IMR-90 (cell line): ENCODE measurements at regions not wholly inside any gene's neighbourhood (a gene's known extent, or its start where the extent isn't known, plus 50 kb on each side); places are given as distances from the start of the nearest gene placed in this dataset.

Experiments used
- ATAC-seq: fragments of 200-7000 bp; cut with Tn5 transposase; 2 replicates; pipeline ENCODE4 v1.9.1; 2020; ENCODE audit warnings: low read depth, mild to moderate bottlenecking, moderate library complexity
- BruUV-seq: library from RNA; stranded (reverse); fragments of 400-500 nt; replicated peaks from 2 replicates; lab custom pipeline; 2021; lab: Mats Ljungman, UMichigan
- CTCF ChIA-PET: fragments of 300-600 bp; formaldehyde crosslinking; extraction: SDS; loops from one replicate; lab custom pipeline; 2021; ENCODE audit warnings: antibody characterized with exemption; lab: Yijun Ruan, JAX
- POLR2A ChIA-PET: fragments of 300-600 bp; sonication (Branson Sonifier 250); formaldehyde crosslinking; loops from one replicate; lab custom pipeline; 2022; ENCODE audit warnings: antibody characterized with exemption; ENCODE audit not compliant: unreplicated experiment; lab: Charles Lee
- DNase-seq: peaks from one replicate; pipeline ENCODE4 v3.0.0; 2013
- H2AFZ ChIP-seq: replicated peaks from 2 replicates; pipeline ENCODE3; 2013; ENCODE audit warnings: low read length, mild to moderate bottlenecking; ENCODE audit not compliant: poor library complexity
- H2AK5ac ChIP-seq: 2 replicates; pipeline ENCODE4 v1.6.1; 2013; ENCODE audit warnings: low read depth, low read length, inconsistent platforms
- H2AK9ac ChIP-seq: replicated peaks from 2 replicates; pipeline ENCODE3; 2013; ENCODE audit warnings: mild to moderate bottlenecking, low read depth, low read length, moderate library complexity; ENCODE audit not compliant: poor library complexity
- H2BK120ac ChIP-seq: 2 replicates; pipeline ENCODE4 v1.6.1; 2013; ENCODE audit warnings: low read depth, low read length, inconsistent platforms
- H2BK15ac ChIP-seq: 3 replicates; pipeline ENCODE4 v1.6.1; 2013; ENCODE audit warnings: low read depth, low read length, inconsistent platforms
- H2BK20ac ChIP-seq: 2 replicates; pipeline ENCODE4 v1.6.1; 2013; ENCODE audit warnings: low read depth, mild to moderate bottlenecking, inconsistent platforms, low read length, moderate library complexity
- H2BK5ac ChIP-seq: 2 replicates; pipeline ENCODE4 v1.6.1; 2013; ENCODE audit warnings: mild to moderate bottlenecking, low read depth, low read length, inconsistent platforms; ENCODE audit not compliant: poor library complexity, severe bottlenecking
- H3K14ac ChIP-seq: replicated peaks from 2 replicates; pipeline ENCODE4 v1.6.1; 2013; ENCODE audit warnings: low read depth, low read length, inconsistent platforms
- H3K18ac ChIP-seq: 2 replicates; pipeline ENCODE4 v1.6.1; 2013; ENCODE audit warnings: low read depth, low read length, control low read depth
- H3K23ac ChIP-seq: 2 replicates; pipeline ENCODE4 v1.6.1; 2013; ENCODE audit warnings: low read depth, low read length, inconsistent platforms
- H3K27ac ChIP-seq: 2 replicates; pipeline ENCODE4 v1.5.1; 2013; ENCODE audit warnings: mild to moderate bottlenecking, control low read depth, low read length; ENCODE audit not compliant: insufficient read depth
- H3K27me3 ChIP-seq: 2 replicates; pipeline ENCODE4 v1.6.1; 2013; ENCODE audit warnings: low read length; ENCODE audit not compliant: control insufficient read depth, insufficient read depth
- H3K36me3 ChIP-seq: 2 replicates; pipeline ENCODE4 v1.6.1; 2013; ENCODE audit warnings: low read length, mixed read lengths; ENCODE audit not compliant: control insufficient read depth, insufficient read depth
- H3K4ac ChIP-seq: 2 replicates; pipeline ENCODE4 v1.6.1; 2013; ENCODE audit warnings: low read depth, low read length, inconsistent platforms
- H3K4me1 ChIP-seq: 2 replicates; pipeline ENCODE4 v1.6.1; 2013; ENCODE audit warnings: low read length, mixed read lengths; ENCODE audit not compliant: control insufficient read depth, insufficient read depth
- H3K4me2 ChIP-seq: 2 replicates; pipeline ENCODE4 v1.6.1; 2013; ENCODE audit warnings: low read depth, mild to moderate bottlenecking, control low read depth, low read length, moderate library complexity
- H3K4me3 ChIP-seq: 2 replicates; pipeline ENCODE4 v1.5.1; 2013; ENCODE audit warnings: low read depth, mild to moderate bottlenecking, control low read depth, low read length, moderate library complexity; ENCODE audit not compliant: insufficient read depth
- H3K56ac ChIP-seq: 2 replicates; pipeline ENCODE4 v1.6.1; 2013; ENCODE audit warnings: low read length, inconsistent platforms; ENCODE audit not compliant: insufficient read depth; ENCODE audit errors: extremely low read depth
- H3K79me1 ChIP-seq, 2 experiments: 2 replicates each; pipeline ENCODE4 v1.6.1; 2013; ENCODE audit warnings: low read length in 2 of 2, inconsistent platforms in 1 of 2, low read depth in 1 of 2
- H3K9ac ChIP-seq: 2 replicates; pipeline ENCODE4 v1.6.1; 2013; ENCODE audit warnings: low read depth, low read length, control low read depth
- H3K9me1 ChIP-seq: 2 replicates; pipeline ENCODE4 v1.6.1; 2013; ENCODE audit warnings: low read length, inconsistent platforms; ENCODE audit not compliant: insufficient read depth
- H3K9me3 ChIP-seq: 2 replicates; pipeline ENCODE4 v1.6.1; 2013; ENCODE audit warnings: low read length; ENCODE audit not compliant: control insufficient read depth, insufficient read depth
- H4K20me1 ChIP-seq: 2 replicates; pipeline ENCODE4 v1.6.1; 2013; ENCODE audit warnings: low read length, inconsistent platforms; ENCODE audit not compliant: insufficient read depth
- H4K5ac ChIP-seq: 2 replicates; pipeline ENCODE4 v1.6.1; 2013; ENCODE audit warnings: mild to moderate bottlenecking, low read depth, low read length, control low read depth
- H4K8ac ChIP-seq, 2 experiments: 2 replicates each; pipeline ENCODE4 v1.6.1; 2013; ENCODE audit warnings: low read depth in 2 of 2, low read length in 2 of 2, control low read depth in 1 of 2, inconsistent platforms in 1 of 2
- H4K91ac ChIP-seq: 2 replicates; pipeline ENCODE4 v1.6.1; 2013; ENCODE audit warnings: low read depth, low read length, inconsistent platforms; ENCODE audit not compliant: insufficient read depth
- BHLHE40 ChIP-seq: fragments of 150-350 bp; IDR thresholded peaks from 2 replicates; pipeline ENCODE4 v1.6.1; 2016; ENCODE audit warnings: mild to moderate bottlenecking, low read depth, low read length
- CHD1 ChIP-seq: IDR thresholded peaks from 2 replicates; pipeline ENCODE4 v1.6.1; 2012; ENCODE audit warnings: low read depth, low read length, improper control_type of control experiment
- CTCF ChIP-seq: conservative IDR thresholded peaks from 2 replicates; pipeline ENCODE4 v1.5.1; 2012; ENCODE audit warnings: mild to moderate bottlenecking, low read depth, low read length, improper control_type of control experiment
- FOS ChIP-seq: fragments of 150-350 bp; IDR thresholded peaks from 2 replicates; pipeline ENCODE4 v1.6.1; 2016; ENCODE audit warnings: low read depth, low read length
- MAFK ChIP-seq: IDR thresholded peaks from 2 replicates; pipeline ENCODE4 v1.6.1; 2012; ENCODE audit warnings: low read depth, low read length, improper control_type of control experiment
- MAZ ChIP-seq: IDR thresholded peaks from 2 replicates; pipeline ENCODE4 v1.6.1; 2012; ENCODE audit warnings: low read depth, mild to moderate bottlenecking, low read length, improper control_type of control experiment, moderate library complexity, borderline replicate concordance
- MXI1 ChIP-seq: IDR thresholded peaks from 2 replicates; pipeline ENCODE4 v1.6.1; 2012; ENCODE audit warnings: low read depth, mild to moderate bottlenecking, low read length, moderate library complexity, borderline replicate concordance
- NFE2L2 ChIP-seq: fragments of 150-350 bp; IDR thresholded peaks from 2 replicates; pipeline ENCODE4 v1.6.1; 2016; ENCODE audit warnings: low read depth, mild to moderate bottlenecking, low read length
- POLR2A ChIP-seq: IDR thresholded peaks from 2 replicates; pipeline ENCODE4 v1.6.1; 2012; ENCODE audit warnings: mild to moderate bottlenecking, low read depth, low read length
- RAD21 ChIP-seq: IDR thresholded peaks from 2 replicates; pipeline ENCODE4 v1.6.1; 2012; ENCODE audit warnings: low read length, improper control_type of control experiment
- RCOR1 ChIP-seq: IDR thresholded peaks from 2 replicates; pipeline ENCODE4 v1.6.1; 2012; ENCODE audit warnings: mild to moderate bottlenecking, low read length, improper control_type of control experiment; ENCODE audit not compliant: insufficient replicate concordance
- RFX5 ChIP-seq: IDR thresholded peaks from 2 replicates; pipeline ENCODE4 v1.8.0; 2012; ENCODE audit warnings: low read depth, mild to moderate bottlenecking, low read length, moderate library complexity
- SMC3 ChIP-seq: fragments of 150-350 bp; IDR thresholded peaks from 2 replicates; pipeline ENCODE4 v1.6.1; 2016; ENCODE audit warnings: low read depth, mild to moderate bottlenecking, antibody characterized with exemption, low read length, moderate library complexity
- WGBS, 2 experiments: methylation state at CpG; one replicate each; pipeline versions ENCODE4 v1.1.5 to v1.1.7; 2013; ENCODE audit warnings: missing lambda C conversion rate in 2 of 2; ENCODE audit not compliant: insufficient read length in 1 of 2; ENCODE audit errors: extremely low coverage in 2 of 2; 5-methylcytosine and 5-hydroxymethylcytosine counted together
- dilution Hi-C: fragments of 300-500 bp; cut with HindIII; formaldehyde crosslinking; loops from one replicate; pipeline ENCODE4 v1.14.3; 2018; ENCODE audit warnings: low sequenced_read_pairs; ENCODE audit not compliant: unreplicated experiment
- in situ Hi-C: fragments of 300-500 bp; cut with MboI; formaldehyde crosslinking; loops from 3 replicates; pipeline ENCODE4 v1.14.3; 2019; ENCODE audit warnings: low sequenced_read_pairs, inconsistent platforms, mixed read lengths
- intact Hi-C: fragments of 100-400 bp; cut with micrococcal nuclease; formaldehyde crosslinking; loops from 2 replicates; pipeline ENCODE4 v1.10.0; 2022
- TF ChIP-seq, protein P1 (sequence below): fragments of 150-350 bp; IDR thresholded peaks from 2 replicates; pipeline ENCODE4 v1.6.1; 2016; ENCODE audit warnings: low read depth, mild to moderate bottlenecking, low read length, moderate library complexity, borderline replicate concordance
- TF ChIP-seq, protein P2 (sequence below): fragments of 150-350 bp; IDR thresholded peaks from 2 replicates; pipeline ENCODE4 v1.6.1; 2017; ENCODE audit warnings: mild to moderate bottlenecking, antibody characterized with exemption, low read length, low read depth

DNA sequence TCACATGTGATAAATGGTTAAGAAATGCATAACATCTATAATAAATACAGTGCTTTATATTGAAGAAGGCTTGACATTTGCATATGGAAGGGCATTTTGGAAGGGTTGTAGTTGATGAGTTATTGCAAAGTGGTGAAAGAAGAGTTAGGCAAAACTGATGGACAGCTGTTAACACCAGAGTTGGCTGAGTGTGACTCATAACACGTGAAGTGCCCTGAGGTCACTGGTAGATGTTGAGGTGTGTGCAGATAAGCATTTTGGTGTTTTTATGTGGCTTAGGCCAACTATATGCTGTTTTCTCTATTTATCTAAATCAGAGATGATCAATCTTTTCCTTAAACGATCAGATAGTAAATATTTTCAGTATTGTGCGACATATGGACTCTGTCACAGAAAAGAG is 154.3 kb upstream of the KCNH7 start:
- no peak overlapping the region for H2AK9ac ChIP-seq
- no peaks in the 10 kb centered on the region for H3K27me3 ChIP-seq
- H3K36me3 ChIP-seq: no peaks in the 10 kb centered on the region
- H2BK20ac ChIP-seq: no peak overlapping the region
- no peak overlapping the region for H3K9ac ChIP-seq
- no peak overlapping the region for H3K4me2 ChIP-seq
- no peak overlapping the region for H4K5ac ChIP-seq
- no peak overlapping the region for H2BK15ac ChIP-seq
- H2AFZ ChIP-seq: no peak overlapping the region
- H3K23ac ChIP-seq: no peak overlapping the region
- H3K4me3 ChIP-seq: no peak overlapping the region
- H3K9me3 ChIP-seq: peaks cover 10% of the 10 kb centered on the region
- DNase-seq: no peak
- no peak for TF ChIP-seq RFX5
- TF ChIP-seq CTCF: no peak
- no peak for TF ChIP-seq MXI1
- TF ChIP-seq FOS: no peak
- no peak for TF ChIP-seq SMC3
- TF ChIP-seq MAZ: no peak
- no peak for TF ChIP-seq RCOR1
- no peak for TF ChIP-seq POLR2A
- TF ChIP-seq, protein P1, sequence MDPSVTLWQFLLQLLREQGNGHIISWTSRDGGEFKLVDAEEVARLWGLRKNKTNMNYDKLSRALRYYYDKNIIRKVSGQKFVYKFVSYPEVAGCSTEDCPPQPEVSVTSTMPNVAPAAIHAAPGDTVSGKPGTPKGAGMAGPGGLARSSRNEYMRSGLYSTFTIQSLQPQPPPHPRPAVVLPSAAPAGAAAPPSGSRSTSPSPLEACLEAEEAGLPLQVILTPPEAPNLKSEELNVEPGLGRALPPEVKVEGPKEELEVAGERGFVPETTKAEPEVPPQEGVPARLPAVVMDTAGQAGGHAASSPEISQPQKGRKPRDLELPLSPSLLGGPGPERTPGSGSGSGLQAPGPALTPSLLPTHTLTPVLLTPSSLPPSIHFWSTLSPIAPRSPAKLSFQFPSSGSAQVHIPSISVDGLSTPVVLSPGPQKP: no peak
- TF ChIP-seq NFE2L2: no peak
- no peak for TF ChIP-seq BHLHE40
- TF ChIP-seq RAD21: no peak
- TF ChIP-seq CHD1: no peak
- TF ChIP-seq, protein P2, sequence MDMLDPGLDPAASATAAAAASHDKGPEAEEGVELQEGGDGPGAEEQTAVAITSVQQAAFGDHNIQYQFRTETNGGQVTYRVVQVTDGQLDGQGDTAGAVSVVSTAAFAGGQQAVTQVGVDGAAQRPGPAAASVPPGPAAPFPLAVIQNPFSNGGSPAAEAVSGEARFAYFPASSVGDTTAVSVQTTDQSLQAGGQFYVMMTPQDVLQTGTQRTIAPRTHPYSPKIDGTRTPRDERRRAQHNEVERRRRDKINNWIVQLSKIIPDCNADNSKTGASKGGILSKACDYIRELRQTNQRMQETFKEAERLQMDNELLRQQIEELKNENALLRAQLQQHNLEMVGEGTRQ: no peak
- TF ChIP-seq MAFK: no peak
- no peak overlapping the region for H4K91ac ChIP-seq
- no peak overlapping the region for H3K4ac ChIP-seq
- H3K27ac ChIP-seq: no peak overlapping the region
- dilution Hi-C loops (no loop called here), in situ Hi-C loops (no loop called here), intact Hi-C loops (no loop called here)
- no peak overlapping the region for H3K18ac ChIP-seq
- H4K8ac ChIP-seq: no peak overlapping the region
- no TSS peak for BruUV-seq
- no peak overlapping the region for H2BK120ac ChIP-seq
- H3K4me1 ChIP-seq: no peaks in the 10 kb centered on the region
- H4K20me1 ChIP-seq: no peaks in the 10 kb centered on the region
- no CpG with 5 or more reads among the region's 3 CpGs for WGBS, 2 experiments
- no peak overlapping the region for H3K14ac ChIP-seq
- no peak overlapping the region for H2BK5ac ChIP-seq
- no peaks in the 10 kb centered on the region for H3K79me1 ChIP-seq
- no peak for ATAC-seq
- no peak overlapping the region for H2AK5ac ChIP-seq
- no peaks in the 10 kb centered on the region for H3K9me1 ChIP-seq
- no peak overlapping the region for H3K56ac ChIP-seq
- ChIA-PET CTCF (no interaction called here), POLR2A (no interaction called here)
